Keratinocyte (primary cell): ENCODE measurements at regions not wholly inside any gene's neighbourhood (a gene's known extent, or its start where the extent isn't known, plus 50 kb on each side); places are given as distances from the start of the nearest gene placed in this dataset.

ENCODE experiments used
- DNase-seq: peaks from one replicate; pipeline ENCODE4 v3.0.0-alpha.2; 2011; ENCODE audit warnings: low read depth, missing footprints, low spot score
- FAIRE-seq: peaks from 2 replicates; lab custom pipeline; 2011; peaks lifted over from hg19 to GRCh38; lab: Jason Lieb, UNC
- H2AFZ ChIP-seq: 2 replicates; pipeline ENCODE4 v1.6.0; 2012; ENCODE audit warnings: low read length, control low read depth, inconsistent platforms; ENCODE audit not compliant: control insufficient read depth
- H3K27ac ChIP-seq: 2 replicates; pipeline ENCODE4 v1.5.1; 2011; ENCODE audit warnings: low read length; ENCODE audit not compliant: control insufficient read depth, insufficient read depth
- H3K27me3 ChIP-seq: 3 replicates; pipeline ENCODE4 v1.6.0; 2011; ENCODE audit warnings: low read length; ENCODE audit not compliant: control insufficient read depth, insufficient read depth; ENCODE audit errors: extremely low read depth
- H3K36me3 ChIP-seq, 2 experiments: 2 replicates in 1 of 2; 3 replicates in 1 of 2; pipeline ENCODE4 v1.5.1; 2011; ENCODE audit warnings: low read length in 2 of 2, mild to moderate bottlenecking in 1 of 2; ENCODE audit not compliant: control insufficient read depth in 2 of 2, insufficient read depth in 2 of 2; ENCODE audit errors: extremely low read depth in 1 of 2
- H3K4me1 ChIP-seq: 3 replicates; pipeline ENCODE4 v1.5.1; 2011; ENCODE audit warnings: low read length; ENCODE audit not compliant: control insufficient read depth, insufficient read depth; ENCODE audit errors: extremely low read depth
- H3K4me2 ChIP-seq: 3 replicates; pipeline ENCODE4 v1.6.0; 2011; ENCODE audit warnings: low read depth, low read length; ENCODE audit not compliant: control insufficient read depth, insufficient read depth; ENCODE audit errors: extremely low read depth
- H3K4me3 ChIP-seq, 3 experiments: fragments of 200-600 bp in 1 of 3; sonication (generic) in 1 of 3; 2 replicates in 2 of 3; 3 replicates in 1 of 3; pipeline ENCODE4 v1.5.1; 2011 to 2016; ENCODE audit warnings: low read length in 3 of 3, mild to moderate bottlenecking in 3 of 3, control low read depth in 2 of 3, inconsistent platforms in 1 of 3, low read depth in 1 of 3, mixed read lengths in 1 of 3, mixed run types in 1 of 3, moderate library complexity in 1 of 3; ENCODE audit not compliant: control insufficient read depth in 2 of 3, insufficient read depth in 2 of 3; ENCODE audit errors: extremely low read depth in 1 of 3
- H3K79me2 ChIP-seq: 2 replicates; pipeline ENCODE4 v1.6.0; 2012; ENCODE audit warnings: low read length; ENCODE audit not compliant: control insufficient read depth, insufficient read depth
- H3K9ac ChIP-seq: 3 replicates; pipeline ENCODE4 v1.6.0; 2011; ENCODE audit warnings: low read length; ENCODE audit not compliant: control insufficient read depth, insufficient read depth; ENCODE audit errors: extremely low read depth
- H3K9me1 ChIP-seq: 3 replicates; pipeline ENCODE4 v1.6.0; 2011; ENCODE audit warnings: low read length; ENCODE audit not compliant: control insufficient read depth, insufficient read depth; ENCODE audit errors: extremely low read depth
- H3K9me3 ChIP-seq: 2 replicates; pipeline ENCODE4 v1.5.1; 2012; ENCODE audit warnings: low read depth, low read length; ENCODE audit not compliant: control insufficient read depth
- H4K20me1 ChIP-seq: 3 replicates; pipeline ENCODE4 v1.6.0; 2011; ENCODE audit warnings: low read length; ENCODE audit not compliant: control insufficient read depth, insufficient read depth; ENCODE audit errors: extremely low read depth
- EZH2 ChIP-seq: IDR thresholded peaks from one replicate; pipeline ENCODE4 v1.6.1; 2012; ENCODE audit warnings: inconsistent platforms, mild to moderate bottlenecking, low read length, moderate library complexity
- dilution Hi-C: fragments of 300-500 bp; cut with MboI; formaldehyde crosslinking; loops from one replicate; pipeline ENCODE4 v1.7.0; 2020; ENCODE audit warnings: low sequenced_read_pairs; ENCODE audit not compliant: extremely low pct_ligation_motif_present
- TF ChIP-seq, protein P1 (sequence below), 3 experiments: IDR thresholded peaks in 1 of 3; conservative IDR thresholded peaks in 1 of 3; optimal IDR thresholded peaks in 1 of 3; 2 replicates in 2 of 3; 3 replicates in 1 of 3; pipeline versions ENCODE3 to v1.5.1; 2011; ENCODE audit warnings: low read length in 3 of 3, mild to moderate bottlenecking in 3 of 3, moderate library complexity in 2 of 3, control low read depth in 1 of 3, inconsistent platforms in 1 of 3; ENCODE audit not compliant: insufficient read depth in 2 of 3; ENCODE audit errors: extremely low read depth in 1 of 3

DNA sequence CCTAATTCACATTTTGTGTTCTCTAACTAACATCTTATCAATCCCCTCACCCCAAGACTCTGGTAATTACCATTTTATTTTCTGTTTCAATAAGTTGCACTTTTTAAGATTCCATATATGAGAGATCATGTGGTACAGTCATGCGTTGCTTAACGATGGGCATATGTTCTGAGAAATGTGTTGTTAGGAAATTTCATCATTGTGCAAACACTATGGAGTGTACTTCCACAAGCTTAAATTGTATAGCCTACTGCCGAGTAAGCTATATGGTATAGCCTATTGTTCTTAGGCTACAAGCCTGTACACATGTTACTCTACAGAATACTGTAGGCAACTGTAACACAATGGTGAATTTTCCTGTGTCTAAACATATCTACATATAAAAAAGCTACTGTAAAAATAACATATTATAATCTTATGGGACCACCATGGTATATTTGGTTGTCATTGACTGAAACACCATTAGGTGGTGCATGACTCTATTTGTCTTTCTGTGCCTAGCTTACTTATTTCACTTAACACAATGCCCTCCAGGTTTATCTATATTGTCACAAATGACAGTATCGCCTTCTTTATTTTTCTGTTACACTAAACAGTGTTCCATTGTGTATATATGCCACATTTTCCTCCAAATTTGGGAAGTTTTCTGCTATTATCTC is 473.4 kb upstream of the LMO3 start:
- H3K4me1 ChIP-seq, result no peaks in the 10 kb centered on the region
- no peaks in the 10 kb centered on the region for H3K79me2 ChIP-seq
- H3K9me3 ChIP-seq, result no peaks in the 10 kb centered on the region
- TF ChIP-seq EZH2, result no peak
- TF ChIP-seq, protein P1, sequence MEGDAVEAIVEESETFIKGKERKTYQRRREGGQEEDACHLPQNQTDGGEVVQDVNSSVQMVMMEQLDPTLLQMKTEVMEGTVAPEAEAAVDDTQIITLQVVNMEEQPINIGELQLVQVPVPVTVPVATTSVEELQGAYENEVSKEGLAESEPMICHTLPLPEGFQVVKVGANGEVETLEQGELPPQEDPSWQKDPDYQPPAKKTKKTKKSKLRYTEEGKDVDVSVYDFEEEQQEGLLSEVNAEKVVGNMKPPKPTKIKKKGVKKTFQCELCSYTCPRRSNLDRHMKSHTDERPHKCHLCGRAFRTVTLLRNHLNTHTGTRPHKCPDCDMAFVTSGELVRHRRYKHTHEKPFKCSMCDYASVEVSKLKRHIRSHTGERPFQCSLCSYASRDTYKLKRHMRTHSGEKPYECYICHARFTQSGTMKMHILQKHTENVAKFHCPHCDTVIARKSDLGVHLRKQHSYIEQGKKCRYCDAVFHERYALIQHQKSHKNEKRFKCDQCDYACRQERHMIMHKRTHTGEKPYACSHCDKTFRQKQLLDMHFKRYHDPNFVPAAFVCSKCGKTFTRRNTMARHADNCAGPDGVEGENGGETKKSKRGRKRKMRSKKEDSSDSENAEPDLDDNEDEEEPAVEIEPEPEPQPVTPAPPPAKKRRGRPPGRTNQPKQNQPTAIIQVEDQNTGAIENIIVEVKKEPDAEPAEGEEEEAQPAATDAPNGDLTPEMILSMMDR (optimal IDR thresholded peaks at IDR 0.05 in 1 of 3, IDR thresholded peaks at IDR 0.05 in 1 of 3, conservative IDR thresholded peaks at IDR 0.05 in 1 of 3; ENCODE audit: extremely low read depth in 1 of 3, insufficient read depth in 2 of 3, low read length in 3 of 3), result no peak
- dilution Hi-C loops, result no loop called here
- DNase-seq (no peak), FAIRE-seq (no peak)
- no peak overlapping the region for H2AFZ ChIP-seq
- no peak overlapping the region for H3K9ac ChIP-seq
- no peak overlapping the region for H3K4me3 ChIP-seq
- H3K9me1 ChIP-seq, result no peaks in the 10 kb centered on the region
- no peaks in the 10 kb centered on the region for H3K36me3 ChIP-seq
- H3K27me3 ChIP-seq, result no peaks in the 10 kb centered on the region
- H4K20me1 ChIP-seq, result no peaks in the 10 kb centered on the region
- H3K4me2 ChIP-seq, result no peak overlapping the region
- H3K27ac ChIP-seq, result no peak overlapping the region

DNA sequence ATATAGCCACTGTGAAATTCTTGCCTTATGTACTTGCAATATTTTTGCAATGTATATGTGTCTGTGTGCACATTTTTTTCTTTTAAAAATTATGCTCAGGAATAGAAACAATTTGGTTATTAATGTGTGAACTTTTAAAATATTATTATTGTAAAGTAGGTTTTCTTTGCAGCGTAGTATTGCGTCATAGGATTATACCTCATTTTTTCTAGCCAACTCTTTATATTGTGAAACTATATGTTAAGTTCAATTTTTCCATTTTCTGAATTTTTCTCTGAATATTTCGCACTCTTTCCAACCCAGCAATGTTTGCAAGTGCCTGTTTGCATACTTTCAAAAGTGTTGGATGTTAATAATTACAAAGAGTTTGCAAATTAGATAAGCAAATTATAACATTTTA is 471.6 kb upstream of the LMO3 start:
- Histone ChIP-seq H3K9me1 (no peaks in the 10 kb centered on the region), H2AFZ (no peak overlapping the region), H3K36me3 (no peaks in the 10 kb centered on the region), H4K20me1 (no peaks in the 10 kb centered on the region), H3K9ac (no peak overlapping the region), H3K4me2 (no peak overlapping the region), H3K9me3 (no peaks in the 10 kb centered on the region), H3K79me2 (no peaks in the 10 kb centered on the region), H3K4me3 (no peak overlapping the region), H3K27ac (no peak overlapping the region), H3K27me3 (no peaks in the 10 kb centered on the region), H3K4me1 (no peaks in the 10 kb centered on the region)
- TF ChIP-seq, protein P1 (optimal IDR thresholded peaks at IDR 0.05 in 1 of 3, IDR thresholded peaks at IDR 0.05 in 1 of 3, conservative IDR thresholded peaks at IDR 0.05 in 1 of 3; ENCODE audit: extremely low read depth in 1 of 3, insufficient read depth in 2 of 3, low read length in 3 of 3), result no peak
- TF ChIP-seq EZH2, result no peak
- no peak for FAIRE-seq
- dilution Hi-C loops, result no loop called here
- DNase-seq, result no peak
